H1 (cell line): ENCODE measurements at regions not wholly inside any gene's neighbourhood (a gene's known extent, or its start where the extent isn't known, plus 50 kb on each side); places are given as distances from the start of the nearest gene placed in this dataset.

Source experiments
- CTCF ChIA-PET: fragments of 300-600 bp; sonication (Branson Sonifier 250); formaldehyde crosslinking; loops from one replicate; lab custom pipeline; 2021; ENCODE audit not compliant: partially characterized antibody; lab: Charles Lee
- POLR2A ChIA-PET: fragments of 300-600 bp; sonication (Branson Sonifier 250); formaldehyde crosslinking; loops from one replicate; lab custom pipeline; 2021; ENCODE audit warnings: inconsistent platforms; ENCODE audit not compliant: partially characterized antibody; lab: Charles Lee
- DNase-seq, 2 experiments: peaks; one replicate each; pipeline versions ENCODE4 v3.0.0 to v3.0.0-alpha.2; 2010 to 2022; ENCODE audit warnings: low spot score in 2 of 2, low read depth in 1 of 2, mixed read lengths in 1 of 2
- FAIRE-seq: peaks from 2 replicates; lab custom pipeline; 2011; peaks lifted over from hg19 to GRCh38; lab: Jason Lieb, UNC
- H2AFZ ChIP-seq: 2 replicates; pipeline ENCODE4 v1.8.1; 2012; ENCODE audit warnings: low read length, inconsistent platforms
- H2AK5ac ChIP-seq: 2 replicates; pipeline ENCODE4 v1.6.1; 2013; ENCODE audit warnings: low read depth, low read length
- H2BK120ac ChIP-seq: replicated peaks from 2 replicates; pipeline ENCODE3; 2013; ENCODE audit warnings: low read depth, low read length, inconsistent platforms
- H2BK12ac ChIP-seq: 2 replicates; pipeline ENCODE4 v1.6.1; 2013; ENCODE audit warnings: low read depth, low read length
- H2BK15ac ChIP-seq: 2 replicates; pipeline ENCODE4 v1.6.1; 2013; ENCODE audit warnings: low read length
- H2BK20ac ChIP-seq: 2 replicates; pipeline ENCODE4 v1.6.1; 2013; ENCODE audit warnings: low read length
- H2BK5ac ChIP-seq: 2 replicates; pipeline ENCODE4 v1.6.1; 2013; ENCODE audit warnings: low read depth, low read length
- H3K14ac ChIP-seq: 2 replicates; pipeline ENCODE4 v1.6.1; 2013; ENCODE audit warnings: inconsistent platforms; ENCODE audit not compliant: insufficient read length
- H3K18ac ChIP-seq: 2 replicates; pipeline ENCODE4 v1.6.1; 2013; ENCODE audit warnings: low read length; ENCODE audit errors: extremely low read depth
- H3K23ac ChIP-seq: 2 replicates; pipeline ENCODE4 v1.6.1; 2013; ENCODE audit warnings: inconsistent platforms; ENCODE audit not compliant: insufficient read length
- H3K23me2 ChIP-seq: 2 replicates; pipeline ENCODE4 v1.6.1; 2013; ENCODE audit warnings: low read depth, low read length
- H3K27ac ChIP-seq: 2 replicates; pipeline ENCODE4 v1.6.1; 2011; ENCODE audit warnings: low read depth, low read length, inconsistent platforms
- H3K27me3 ChIP-seq, 4 experiments: replicated peaks in 1 of 4; 1 replicate in 1 of 4; 2 replicates in 3 of 4; pipeline versions ENCODE4 v1.6.1 to v1.8.1; 2011 to 2013; ENCODE audit warnings: low read length in 3 of 4, mild to moderate bottlenecking in 3 of 4, inconsistent platforms in 2 of 4, mixed read lengths in 2 of 4, moderate library complexity in 1 of 4; ENCODE audit not compliant: control insufficient read depth in 3 of 4, insufficient read depth in 3 of 4; ENCODE audit errors: extremely low read depth in 1 of 4
- H3K36me3 ChIP-seq, 4 experiments: 2 replicates each; pipeline versions ENCODE4 v1.6.1 to v1.8.1; 2011 to 2013; ENCODE audit warnings: mild to moderate bottlenecking in 4 of 4, low read length in 3 of 4, moderate library complexity in 2 of 4, control low read depth in 1 of 4, inconsistent platforms in 1 of 4; ENCODE audit not compliant: insufficient read depth in 4 of 4, control insufficient read depth in 2 of 4
- H3K4ac ChIP-seq: replicated peaks from 2 replicates; pipeline ENCODE3; 2013; ENCODE audit warnings: low read length, low read depth, mixed read lengths, inconsistent platforms; ENCODE audit not compliant: insufficient read length
- H3K4me1 ChIP-seq, 4 experiments: replicated peaks in 1 of 4; 1 replicate in 1 of 4; 2 replicates in 3 of 4; pipeline versions ENCODE4 v1.6.1 to v1.8.1; 2011 to 2013; ENCODE audit warnings: low read length in 3 of 4, inconsistent platforms in 2 of 4, mixed read lengths in 1 of 4; ENCODE audit not compliant: insufficient read depth in 4 of 4, control insufficient read depth in 3 of 4
- H3K4me2 ChIP-seq, 2 experiments: 2 replicates each; pipeline versions ENCODE4 v1.6.1 to v1.8.1; 2011 to 2013; ENCODE audit warnings: low read depth in 2 of 2, low read length in 2 of 2, control low read depth in 1 of 2, inconsistent platforms in 1 of 2, mild to moderate bottlenecking in 1 of 2; ENCODE audit not compliant: insufficient read depth in 1 of 2
- H3K4me3 ChIP-seq, 4 experiments: fragments of 200-600, 300-600 bp in 1 of 4; sonication (generic), shearing (Covaris generic), sonication (Bioruptor Twin) in 1 of 4; 2 replicates each; pipeline versions ENCODE4 v1.5.1 to v1.8.1; 2011 to 2016; ENCODE audit warnings: low read length in 4 of 4, low read depth in 3 of 4, control low read depth in 2 of 4, inconsistent platforms in 2 of 4, mild to moderate bottlenecking in 2 of 4, mixed read lengths in 1 of 4, moderate library complexity in 1 of 4; ENCODE audit not compliant: insufficient read depth in 2 of 4; ENCODE audit errors: extremely low read depth in 1 of 4
- H3K56ac ChIP-seq: replicated peaks from 2 replicates; pipeline ENCODE3; 2013; ENCODE audit warnings: low read depth, mild to moderate bottlenecking, mixed read lengths, low read length, inconsistent platforms; ENCODE audit not compliant: insufficient read length
- H3K79me1 ChIP-seq: 2 replicates; pipeline ENCODE4 v1.6.1; 2013; ENCODE audit warnings: low read depth, low read length, control low read depth
- H3K79me2 ChIP-seq, 2 experiments: 2 replicates each; pipeline versions ENCODE4 v1.6.1 to v1.8.1; 2012 to 2013; ENCODE audit warnings: low read length in 2 of 2, mild to moderate bottlenecking in 2 of 2, inconsistent platforms in 1 of 2; ENCODE audit not compliant: insufficient read depth in 2 of 2, control insufficient read depth in 1 of 2
- H3K9ac ChIP-seq, 4 experiments: replicated peaks in 1 of 4; 1 replicate in 1 of 4; 2 replicates in 3 of 4; pipeline versions ENCODE4 v1.6.1 to v1.8.1; 2011 to 2013; ENCODE audit warnings: low read depth in 3 of 4, low read length in 3 of 4, control low read depth in 2 of 4, mild to moderate bottlenecking in 2 of 4, moderate library complexity in 2 of 4, inconsistent platforms in 1 of 4; ENCODE audit errors: extremely low read depth in 1 of 4
- H3K9me3 ChIP-seq, 2 experiments: 2 replicates each; pipeline versions ENCODE4 v1.6.1 to v1.8.1; 2012 to 2013; ENCODE audit warnings: mild to moderate bottlenecking in 2 of 2, moderate library complexity in 2 of 2, control low read depth in 1 of 2, inconsistent platforms in 1 of 2, low read depth in 1 of 2, low read length in 1 of 2, mixed read lengths in 1 of 2; ENCODE audit not compliant: insufficient read depth in 2 of 2
- H4K20me1 ChIP-seq, 2 experiments: replicated peaks in 1 of 2; 2 replicates each; pipeline versions ENCODE3 to v1.8.1; 2011 to 2013; ENCODE audit warnings: inconsistent platforms in 2 of 2, low read length in 2 of 2, mild to moderate bottlenecking in 1 of 2; ENCODE audit not compliant: insufficient read depth in 2 of 2, control insufficient read depth in 1 of 2
- H4K5ac ChIP-seq: 2 replicates; pipeline ENCODE4 v1.6.1; 2013; ENCODE audit warnings: low read length, low read depth, mixed read lengths, inconsistent platforms; ENCODE audit not compliant: insufficient read length
- H4K8ac ChIP-seq: 2 replicates; pipeline ENCODE4 v1.8.0; 2013; ENCODE audit warnings: mild to moderate bottlenecking, moderate library complexity, low read length, inconsistent platforms; ENCODE audit not compliant: insufficient read depth; ENCODE audit errors: extremely low read depth
- H4K91ac ChIP-seq: replicated peaks from 2 replicates; pipeline ENCODE3; 2013; ENCODE audit warnings: low read length, mixed read lengths, inconsistent platforms; ENCODE audit not compliant: insufficient read length
- CTBP2 ChIP-seq: IDR thresholded peaks from 2 replicates; pipeline ENCODE4 v1.7.0; 2011; ENCODE audit warnings: borderline replicate concordance, mild to moderate bottlenecking, moderate library complexity, mixed read lengths, low read length; ENCODE audit not compliant: insufficient read depth, insufficient read length
- EZH2 ChIP-seq: fragments of 200-600 bp; sonication (generic); IDR thresholded peaks from 2 replicates; pipeline ENCODE4 v1.7.1; 2012; ENCODE audit warnings: low read depth, mild to moderate bottlenecking, moderate library complexity, low read length, inconsistent platforms; ENCODE audit not compliant: severe bottlenecking
- GABPA ChIP-seq: IDR thresholded peaks from 2 replicates; pipeline ENCODE4 v1.6.1; 2011; ENCODE audit warnings: mild to moderate bottlenecking, low read length, moderate library complexity, borderline replicate concordance; ENCODE audit not compliant: insufficient read depth
- KDM4A ChIP-seq: IDR thresholded peaks from one replicate; pipeline ENCODE4 v1.7.1; 2012; ENCODE audit warnings: low read depth, mild to moderate bottlenecking, moderate library complexity, low read length, inconsistent platforms; ENCODE audit not compliant: severe bottlenecking
- SIN3A ChIP-seq, 2 experiments: IDR thresholded peaks in 1 of 2; conservative IDR thresholded peaks in 1 of 2; 2 replicates each; pipeline ENCODE4 v1.6.1; 2011 to 2012; ENCODE audit warnings: low read length in 2 of 2, improper control_type of control experiment in 1 of 2, low read depth in 1 of 2, mild to moderate bottlenecking in 1 of 2
- SP2 ChIP-seq: IDR thresholded peaks from 2 replicates; pipeline ENCODE4 v1.6.1; 2012; ENCODE audit warnings: mild to moderate bottlenecking, low read length, inconsistent platforms
- SUZ12 ChIP-seq: fragments of 200-600 bp; sonication (generic); IDR thresholded peaks from 2 replicates; pipeline ENCODE4 v1.6.1; 2012; ENCODE audit warnings: mild to moderate bottlenecking, inconsistent platforms, low read length, moderate library complexity, mixed read lengths
- TBP ChIP-seq: IDR thresholded peaks from 2 replicates; pipeline ENCODE4 v1.6.1; 2011; ENCODE audit warnings: low read depth, low read length, improper control_type of control experiment
- WGBS, 2 experiments: shearing (Covaris generic) in 1 of 2; methylation state at CpG; one replicate each; pipeline versions ENCODE4 v1.1.6 to v1.1.7; 2013 to 2015; ENCODE audit warnings: low lambda C conversion rate in 2 of 2, mixed read lengths in 2 of 2, inconsistent platforms in 1 of 2, low coverage in 1 of 2, missing lambda C conversion rate in 1 of 2; ENCODE audit not compliant: insufficient replicate concordance in 2 of 2, insufficient coverage in 1 of 2, insufficient read length in 1 of 2; ENCODE audit errors: extremely low coverage in 1 of 2, missing lambda C conversion rate in 1 of 2; 5-methylcytosine and 5-hydroxymethylcytosine counted together

DNA sequence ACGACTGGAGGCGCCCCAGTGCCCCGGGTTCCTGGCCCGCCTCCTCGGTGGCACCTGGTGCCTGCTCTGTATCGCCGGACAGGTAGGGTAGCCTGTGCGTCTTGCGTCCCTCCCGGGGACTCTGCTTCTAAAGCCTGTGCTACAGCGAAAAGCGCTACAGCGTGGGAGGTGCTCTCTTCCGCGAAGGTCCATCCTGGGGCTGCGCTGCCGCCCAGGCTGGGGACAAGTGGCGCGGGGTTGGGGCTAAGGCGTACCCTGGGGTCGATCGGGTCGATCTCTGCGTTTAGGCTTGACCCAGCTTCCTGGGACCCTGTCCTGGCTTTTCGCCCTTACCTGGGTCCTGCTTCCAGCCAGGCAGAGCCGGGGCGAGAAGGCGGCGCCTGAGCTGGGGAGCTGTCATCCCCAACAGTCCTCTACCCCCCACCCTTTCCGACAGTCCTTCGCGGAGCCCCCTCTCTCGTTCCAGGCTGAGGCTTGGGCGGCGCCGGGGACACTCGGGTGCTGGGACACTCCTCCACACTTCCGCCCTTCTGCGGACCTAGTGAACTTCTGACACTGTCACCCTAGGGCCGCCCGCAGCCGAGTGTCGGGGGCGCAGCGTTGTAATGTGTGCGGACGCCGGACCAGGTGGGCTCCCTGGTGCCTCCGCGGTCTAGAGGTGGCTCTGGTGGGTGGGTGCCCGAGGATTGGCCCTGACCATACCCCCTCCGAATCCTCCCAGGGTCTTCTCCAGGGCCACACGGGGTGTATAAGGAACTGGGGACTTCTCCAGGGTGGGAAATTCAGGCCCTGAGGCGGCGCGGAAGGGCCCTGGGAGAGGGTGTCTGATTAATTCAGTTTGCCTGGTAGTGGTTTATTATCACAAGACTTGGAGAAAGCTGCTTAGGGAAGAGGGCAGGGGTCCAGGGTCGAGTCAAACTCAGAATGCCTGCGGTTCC, 328.2 kb downstream of the SH3GL2 start:
- H3K4me2 ChIP-seq: peak overlapping the region; percentile 87 to 97
- 11% methylated on average over 47 of the region's 58 CpGs; no CpG with 5 or more reads in 1 of the 2 experiments for whole genome bisulfite sequencing, 2 experiments
- H3K9ac ChIP-seq: no peak overlapping the region; a peak in 1 of 7 replicates
- H2BK20ac ChIP-seq: no peak overlapping the region
- ChIA-PET POLR2A (no interaction called here), CTCF (interaction anchor here (0.6 kb wide), 1 partner anchor 85 kb away, joined by 4 read pairs; no protein-coding TSS in a partner anchor)
- no peak overlapping the region for H4K5ac ChIP-seq
- H3K4ac ChIP-seq: no peak overlapping the region
- H3K56ac ChIP-seq: no peak overlapping the region
- H3K4me3 ChIP-seq: peak overlapping the region; percentile 39 to 65 (median 62)
- FAIRE-seq: no peak
- TF ChIP-seq CTBP2: no peak
- peak; percentile 8; the same call in 1 of the 2 replicates for TF ChIP-seq TBP
- peak; percentile 56 for TF ChIP-seq EZH2
- TF ChIP-seq SP2: no peak
- peak; percentile 63; the same call in 1 of the 2 replicates for TF ChIP-seq SUZ12
- TF ChIP-seq SIN3A (conservative IDR thresholded peaks at IDR 0.05 in 1 of 2, IDR thresholded peaks at IDR 0.05 in 1 of 2; ENCODE audit: low read depth in 1 of 2, low read length in 2 of 2): 0 out of 4 replicates have a peak, but pooled peaks of 1 of the 2 experiments have one; percentile 20
- 0 out of 2 replicates have a peak, but pooled peaks have one; percentile 41 for TF ChIP-seq GABPA
- peak; percentile 77 for TF ChIP-seq KDM4A
- TF ChIP-seq, all 59 proteins: peak for 6
- no peak overlapping the region for H2BK15ac ChIP-seq
- no peak overlapping the region for H2BK5ac ChIP-seq
- H3K4me1 ChIP-seq: peaks cover 0 to 4% (median 2%) of the 10 kb centered on the region in 4 experiments; a peak in 3 of 7 replicates
- H3K23me2 ChIP-seq: peaks cover 8% of the 10 kb centered on the region
- H3K14ac ChIP-seq: no peak overlapping the region
- H3K18ac ChIP-seq: no peak overlapping the region
- H3K23ac ChIP-seq: no peak overlapping the region
- no peak overlapping the region for H2BK120ac ChIP-seq
- peaks cover 12 to 48% (median 42%) of the 10 kb centered on the region in 4 experiments for H3K27me3 ChIP-seq
- peak in 1 of 2 experiments; percentile 76 for DNase-seq
- H3K9me3 ChIP-seq: no peaks in the 10 kb centered on the region
- no peaks in the 10 kb centered on the region for H3K36me3 ChIP-seq
- H2AFZ ChIP-seq: peak overlapping the region; percentile 88
- H4K20me1 ChIP-seq: no peaks in the 10 kb centered on the region
- no peaks in the 10 kb centered on the region for H3K79me1 ChIP-seq
- no peak overlapping the region for H2BK12ac ChIP-seq
- H4K8ac ChIP-seq: peak overlapping the region; percentile 46
- H3K27ac ChIP-seq: no peak overlapping the region
- H4K91ac ChIP-seq: no peak overlapping the region
- no peak overlapping the region for H2AK5ac ChIP-seq
- no peaks in the 10 kb centered on the region for H3K79me2 ChIP-seq
